H9 (cell line): ENCODE measurements at regions not wholly inside any gene's neighbourhood (a gene's known extent, or its start where the extent isn't known, plus 50 kb on each side); places are given as distances from the start of the nearest gene placed in this dataset.

Experiments
- DNase-seq: peaks from one replicate; pipeline ENCODE4 v3.0.0-alpha.2; 2017
- H2AFZ ChIP-seq: one replicate; pipeline ENCODE4 v1.6.1; 2013; ENCODE audit warnings: mild to moderate bottlenecking, low read length, control low read depth, moderate library complexity
- H2AK5ac ChIP-seq: 2 replicates; pipeline ENCODE4 v1.6.1; 2013; ENCODE audit warnings: low read length, control low read depth, mixed read lengths; ENCODE audit not compliant: insufficient read length
- H2BK120ac ChIP-seq: one replicate; pipeline ENCODE4 v1.6.1; 2013; ENCODE audit warnings: low read depth, mild to moderate bottlenecking, low read length, control low read depth, inconsistent platforms; ENCODE audit not compliant: poor library complexity, severe bottlenecking
- H2BK12ac ChIP-seq: 2 replicates; pipeline ENCODE4 v1.6.1; 2013; ENCODE audit warnings: low read length, control low read depth, mixed read lengths, low read depth; ENCODE audit not compliant: insufficient read length
- H2BK15ac ChIP-seq: 2 replicates; pipeline ENCODE4 v1.6.1; 2013; ENCODE audit warnings: low read depth, low read length, control low read depth
- H2BK20ac ChIP-seq: one replicate; pipeline ENCODE4 v1.6.1; 2013; ENCODE audit warnings: low read depth, mild to moderate bottlenecking, low read length, control low read depth, inconsistent platforms; ENCODE audit not compliant: poor library complexity, severe bottlenecking
- H2BK5ac ChIP-seq: 2 replicates; pipeline ENCODE4 v1.6.1; 2013; ENCODE audit warnings: low read length, control low read depth, mixed read lengths; ENCODE audit not compliant: insufficient read length
- H3K14ac ChIP-seq: 2 replicates; pipeline ENCODE4 v1.6.1; 2013; ENCODE audit warnings: low read length, control low read depth; ENCODE audit not compliant: insufficient read depth
- H3K18ac ChIP-seq: 2 replicates; pipeline ENCODE4 v1.6.1; 2013; ENCODE audit warnings: low read depth, mild to moderate bottlenecking, mixed read lengths, low read length, control low read depth; ENCODE audit not compliant: insufficient read length
- H3K23ac ChIP-seq: 2 replicates; pipeline ENCODE4 v1.6.1; 2013; ENCODE audit warnings: low read length, control low read depth, mixed read lengths, low read depth; ENCODE audit not compliant: insufficient read length
- H3K23me2 ChIP-seq: 2 replicates; pipeline ENCODE4 v1.6.1; 2013; ENCODE audit warnings: low read depth, mild to moderate bottlenecking, mixed read lengths, low read length, control low read depth; ENCODE audit not compliant: insufficient read length, poor library complexity, severe bottlenecking
- H3K27ac ChIP-seq: 2 replicates; pipeline ENCODE4 v1.5.1; 2013; ENCODE audit warnings: low read length, control low read depth, mixed read lengths, low read depth; ENCODE audit not compliant: insufficient read length
- H3K27me3 ChIP-seq: 2 replicates; pipeline ENCODE4 v1.6.1; 2013; ENCODE audit warnings: low read length, control low read depth, inconsistent platforms; ENCODE audit not compliant: insufficient read depth
- H3K4ac ChIP-seq: 2 replicates; pipeline ENCODE4 v1.6.1; 2013; ENCODE audit warnings: low read depth, mild to moderate bottlenecking, control low read depth, inconsistent platforms, low read length, moderate library complexity
- H3K4me1 ChIP-seq: 2 replicates; pipeline ENCODE4 v1.6.1; 2013; ENCODE audit warnings: low read length, control low read depth, inconsistent platforms; ENCODE audit not compliant: insufficient read depth
- H3K4me2 ChIP-seq: 2 replicates; pipeline ENCODE4 v1.6.1; 2013; ENCODE audit warnings: low read length, control low read depth, mixed read lengths; ENCODE audit not compliant: insufficient read length, insufficient read depth
- H3K56ac ChIP-seq: 2 replicates; pipeline ENCODE4 v1.6.1; 2013; ENCODE audit warnings: low read depth, mild to moderate bottlenecking, mixed read lengths, low read length, control low read depth; ENCODE audit not compliant: insufficient read length
- H3K79me1 ChIP-seq: 2 replicates; pipeline ENCODE4 v1.6.1; 2013; ENCODE audit warnings: low read depth, mild to moderate bottlenecking, moderate library complexity, low read length, control low read depth, inconsistent platforms; ENCODE audit not compliant: insufficient read depth, poor library complexity, severe bottlenecking
- H3K79me2 ChIP-seq: 2 replicates; pipeline ENCODE4 v1.6.1; 2013; ENCODE audit warnings: low read length, control low read depth, inconsistent platforms; ENCODE audit not compliant: insufficient read depth
- H3K9ac ChIP-seq: 2 replicates; pipeline ENCODE4 v1.6.1; 2013; ENCODE audit warnings: low read length, control low read depth, mixed read lengths; ENCODE audit not compliant: insufficient read length; ENCODE audit errors: extremely low read depth
- H3K9me3 ChIP-seq: one replicate; pipeline ENCODE4 v1.6.1; 2013; ENCODE audit warnings: low read depth, low read length, inconsistent platforms; ENCODE audit not compliant: control insufficient read depth
- H3T11ph ChIP-seq: one replicate; pipeline ENCODE4 v1.6.1; 2013; ENCODE audit warnings: mild to moderate bottlenecking, low read length, control low read depth, inconsistent platforms
- H4K20me1 ChIP-seq: one replicate; pipeline ENCODE4 v1.6.1; 2013; ENCODE audit not compliant: control insufficient read depth, insufficient read length, insufficient read depth
- H4K5ac ChIP-seq: 2 replicates; pipeline ENCODE4 v1.6.1; 2013; ENCODE audit warnings: low read depth, mild to moderate bottlenecking, mixed read lengths, low read length, control low read depth; ENCODE audit not compliant: insufficient read length
- H4K8ac ChIP-seq: replicated peaks from 2 replicates; pipeline ENCODE4 v1.6.1; 2013; ENCODE audit warnings: low read length, control low read depth, mixed read lengths, low read depth; ENCODE audit not compliant: insufficient read length
- H4K91ac ChIP-seq: 2 replicates; pipeline ENCODE4 v1.6.1; 2013; ENCODE audit warnings: low read depth, mild to moderate bottlenecking, moderate library complexity, mixed read lengths, low read length, control low read depth; ENCODE audit not compliant: insufficient read length
- H3K27ac Mint-ChIP-seq, 3 experiments: 2 replicates in 2 of 3; 3 replicates in 1 of 3; pipeline ENCODE4 v1.8.0; 2020 to 2021; ENCODE audit warnings: mixed read lengths in 3 of 3, mild to moderate bottlenecking in 1 of 3, moderate library complexity in 1 of 3
- H3K27me3 Mint-ChIP-seq: 2 replicates; pipeline ENCODE4 v1.8.0; 2021; ENCODE audit warnings: low read depth, mild to moderate bottlenecking, moderate library complexity, mixed read lengths
- H3K36me3 Mint-ChIP-seq, 3 experiments: 2 replicates in 2 of 3; 3 replicates in 1 of 3; pipeline ENCODE4 v1.8.0; 2020 to 2021; ENCODE audit warnings: low read depth in 3 of 3, mixed read lengths in 3 of 3; ENCODE audit not compliant: insufficient read depth in 1 of 3
- H3K4me1 Mint-ChIP-seq, 2 experiments: 2 replicates each; pipeline ENCODE4 v1.8.0; 2020; ENCODE audit warnings: mixed read lengths in 2 of 2
- H3K4me3 Mint-ChIP-seq, 2 experiments: 2 replicates in 1 of 2; 3 replicates in 1 of 2; pipeline ENCODE4 v1.8.0; 2020 to 2021; ENCODE audit warnings: mild to moderate bottlenecking in 2 of 2, mixed read lengths in 2 of 2, moderate library complexity in 1 of 2
- H3K9me3 Mint-ChIP-seq, 2 experiments: 2 replicates in 1 of 2; 3 replicates in 1 of 2; pipeline ENCODE4 v1.8.0; 2020; ENCODE audit warnings: mild to moderate bottlenecking in 2 of 2, mixed read lengths in 2 of 2, moderate library complexity in 1 of 2
- WGBS: extraction: QIAGEN DNeasy Blood & Tissue Kit; methylation state at CpG from one replicate; pipeline ENCODE4 v1.1.7; 2013; ENCODE audit warnings: missing lambda C conversion rate, low lambda C conversion rate, mixed read lengths; ENCODE audit not compliant: insufficient read length; ENCODE audit errors: extremely low coverage; 5-methylcytosine and 5-hydroxymethylcytosine counted together
- TF ChIP-seq, protein P1 (sequence below): fragments of 200-600 bp; sonication (generic); conservative IDR thresholded peaks from 3 replicates; pipeline ENCODE4 v1.8.0; 2021; ENCODE audit warnings: antibody characterized with exemption, mild to moderate bottlenecking

DNA sequence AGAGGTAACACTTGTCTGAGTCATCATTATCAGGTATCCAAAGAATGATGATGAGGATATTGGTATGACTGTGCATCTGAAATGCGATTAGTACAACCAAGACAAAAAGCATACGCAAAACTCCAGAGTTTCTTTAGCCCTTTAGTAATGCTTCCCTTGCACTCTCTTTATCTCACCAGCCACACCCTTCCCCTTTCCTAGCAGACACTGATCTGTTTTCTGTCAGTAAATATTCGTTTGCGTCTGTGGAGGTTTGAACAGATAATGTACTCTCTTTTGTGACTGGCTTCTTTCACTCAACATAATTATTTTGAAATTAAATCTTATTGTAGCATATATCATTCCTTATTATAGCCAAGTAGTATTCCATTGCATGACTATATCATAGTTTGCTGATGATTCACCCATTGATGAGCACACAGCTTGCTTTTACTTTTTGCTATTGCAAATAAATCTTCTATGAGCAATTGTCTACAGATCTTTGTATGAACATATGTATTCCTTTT lies 775.7 kb downstream of the SLC6A15 start:
- DNase-seq = no peak
- H3K27ac ChIP-seq = no peak overlapping the region
- no peak overlapping the region for H3K4me2 ChIP-seq
- H3K56ac ChIP-seq = no peak overlapping the region
- no peak overlapping the region for H2BK20ac ChIP-seq
- no peak overlapping the region for H3K27ac Mint-ChIP-seq
- no peak overlapping the region for H3T11ph ChIP-seq
- no peak overlapping the region for H2BK12ac ChIP-seq
- H3K36me3 Mint-ChIP-seq = no peaks in the 10 kb centered on the region
- no peak overlapping the region for H4K91ac ChIP-seq
- no peaks in the 10 kb centered on the region for H3K4me1 Mint-ChIP-seq
- no peak overlapping the region for H2AK5ac ChIP-seq
- no peak overlapping the region for H4K5ac ChIP-seq
- no peak overlapping the region for H2BK120ac ChIP-seq
- H3K9me3 ChIP-seq = no peaks in the 10 kb centered on the region
- no peak overlapping the region for H2BK15ac ChIP-seq
- WGBS = no CpG with 5 or more reads among the region's 4 CpGs
- H3K9ac ChIP-seq = no peak overlapping the region
- H3K4ac ChIP-seq = no peak overlapping the region
- no peak overlapping the region for H4K8ac ChIP-seq
- no peaks in the 10 kb centered on the region for H3K79me2 ChIP-seq
- H2BK5ac ChIP-seq = no peak overlapping the region
- no peaks in the 10 kb centered on the region for H3K79me1 ChIP-seq
- H3K23me2 ChIP-seq = no peaks in the 10 kb centered on the region
- H2AFZ ChIP-seq = no peak overlapping the region
- no peaks in the 10 kb centered on the region for H3K27me3 Mint-ChIP-seq
- no peak overlapping the region for H3K23ac ChIP-seq
- no peaks in the 10 kb centered on the region for H3K27me3 ChIP-seq
- H3K4me3 Mint-ChIP-seq = no peak overlapping the region
- no peaks in the 10 kb centered on the region for H3K4me1 ChIP-seq
- no peaks in the 10 kb centered on the region for H4K20me1 ChIP-seq
- H3K14ac ChIP-seq = no peak overlapping the region
- no peaks in the 10 kb centered on the region for H3K9me3 Mint-ChIP-seq
- no peak overlapping the region for H3K18ac ChIP-seq
- TF ChIP-seq, protein P1, sequence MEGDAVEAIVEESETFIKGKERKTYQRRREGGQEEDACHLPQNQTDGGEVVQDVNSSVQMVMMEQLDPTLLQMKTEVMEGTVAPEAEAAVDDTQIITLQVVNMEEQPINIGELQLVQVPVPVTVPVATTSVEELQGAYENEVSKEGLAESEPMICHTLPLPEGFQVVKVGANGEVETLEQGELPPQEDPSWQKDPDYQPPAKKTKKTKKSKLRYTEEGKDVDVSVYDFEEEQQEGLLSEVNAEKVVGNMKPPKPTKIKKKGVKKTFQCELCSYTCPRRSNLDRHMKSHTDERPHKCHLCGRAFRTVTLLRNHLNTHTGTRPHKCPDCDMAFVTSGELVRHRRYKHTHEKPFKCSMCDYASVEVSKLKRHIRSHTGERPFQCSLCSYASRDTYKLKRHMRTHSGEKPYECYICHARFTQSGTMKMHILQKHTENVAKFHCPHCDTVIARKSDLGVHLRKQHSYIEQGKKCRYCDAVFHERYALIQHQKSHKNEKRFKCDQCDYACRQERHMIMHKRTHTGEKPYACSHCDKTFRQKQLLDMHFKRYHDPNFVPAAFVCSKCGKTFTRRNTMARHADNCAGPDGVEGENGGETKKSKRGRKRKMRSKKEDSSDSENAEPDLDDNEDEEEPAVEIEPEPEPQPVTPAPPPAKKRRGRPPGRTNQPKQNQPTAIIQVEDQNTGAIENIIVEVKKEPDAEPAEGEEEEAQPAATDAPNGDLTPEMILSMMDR = no peak
